Activated CD4-positive, alpha-beta memory T cell treated with anti-CD3 and anti-CD28 coated beads for 36 hours (primary cell): ENCODE measurements at regions not wholly inside any gene's neighbourhood (a gene's known extent, or its start where the extent isn't known, plus 50 kb on each side); places are given as distances from the start of the nearest gene placed in this dataset.

Experiments used
- CTCF ChIA-PET: fragments of 350-600 bp; sonication (Branson Sonifier 250); formaldehyde crosslinking; loops from one replicate; lab custom pipeline; 2021; ENCODE audit warnings: antibody characterized with exemption, inconsistent platforms; lab: Charles Lee
- POLR2A ChIA-PET: fragments of 350-600 bp; sonication (Branson Sonifier 250); formaldehyde crosslinking; loops from one replicate; lab custom pipeline; 2021; ENCODE audit warnings: antibody characterized with exemption; lab: Charles Lee
- DNase-seq: peaks from one replicate; pipeline ENCODE4 v3.0.0-alpha.2; 2020
- H3K27ac Mint-ChIP-seq: one replicate; pipeline ENCODE4 v1.8.0; 2021; ENCODE audit warnings: mixed read lengths
- H3K27me3 Mint-ChIP-seq: one replicate; pipeline ENCODE4 v1.8.0; 2021; ENCODE audit warnings: mixed read lengths
- H3K36me3 Mint-ChIP-seq: one replicate; pipeline ENCODE4 v1.8.0; 2021; ENCODE audit warnings: mixed read lengths
- H3K4me1 Mint-ChIP-seq: one replicate; pipeline ENCODE4 v1.8.0; 2021; ENCODE audit warnings: low read depth, mixed read lengths
- H3K4me3 Mint-ChIP-seq: one replicate; pipeline ENCODE4 v1.8.0; 2021; ENCODE audit warnings: mild to moderate bottlenecking, mixed read lengths
- H3K9me3 Mint-ChIP-seq: one replicate; pipeline ENCODE4 v1.8.0; 2021; ENCODE audit warnings: mixed read lengths
- intact Hi-C: fragments of 100-400 bp; cut with micrococcal nuclease; formaldehyde crosslinking; loops from one replicate; pipeline ENCODE4 v1.15.1; 2023

GRCh38 chr4:41460641-41461040 is 77.3 kb upstream of the LIMCH1 start:
- no peaks in the 10 kb centered on the region for H3K4me1 Mint-ChIP-seq
- no peaks in the 10 kb centered on the region for H3K36me3 Mint-ChIP-seq
- DNase-seq: no peak
- no peak overlapping the region for H3K4me3 Mint-ChIP-seq
- no peaks in the 10 kb centered on the region for H3K27me3 Mint-ChIP-seq
- ChIA-PET CTCF (no interaction called here), POLR2A (no interaction called here)
- intact Hi-C loops: no loop called here
- no peaks in the 10 kb centered on the region for H3K9me3 Mint-ChIP-seq
- H3K27ac Mint-ChIP-seq: no peak overlapping the region

DNA sequence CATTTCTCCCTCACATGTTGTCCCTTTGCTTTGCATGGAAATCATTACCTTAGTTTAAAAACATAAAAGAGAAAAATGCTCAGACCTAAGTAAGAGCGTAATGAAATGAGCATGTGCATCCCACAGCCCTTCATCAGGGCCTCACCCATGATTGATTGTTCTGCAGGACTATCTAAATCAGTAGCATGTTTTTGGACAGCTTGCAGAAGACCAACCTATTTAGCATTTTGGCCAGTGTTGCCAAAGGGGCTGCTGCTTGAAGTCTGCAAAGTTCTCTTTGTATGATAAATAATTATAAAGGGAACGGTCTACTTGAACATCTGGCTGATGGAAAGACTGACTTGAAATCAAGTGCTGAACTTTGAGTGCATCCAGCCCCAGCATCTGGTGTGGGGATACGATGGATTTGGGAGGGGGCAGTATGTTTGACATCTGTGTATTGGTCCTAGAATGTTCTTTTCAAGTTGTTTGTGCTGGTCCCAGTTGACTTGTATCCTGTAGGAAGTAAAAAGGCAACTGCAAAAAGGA is 76.1 kb upstream of the LIMCH1 start:
- no peaks in the 10 kb centered on the region for H3K4me1 Mint-ChIP-seq
- H3K27ac Mint-ChIP-seq: no peak overlapping the region
- CTCF ChIA-PET: no interaction called here
- intact Hi-C loops: no loop called here
- no peak for DNase-seq
- no peaks in the 10 kb centered on the region for H3K9me3 Mint-ChIP-seq
- H3K27me3 Mint-ChIP-seq: no peaks in the 10 kb centered on the region
- no peak overlapping the region for H3K4me3 Mint-ChIP-seq
- POLR2A ChIA-PET: no interaction called here
- H3K36me3 Mint-ChIP-seq: no peaks in the 10 kb centered on the region

DNA sequence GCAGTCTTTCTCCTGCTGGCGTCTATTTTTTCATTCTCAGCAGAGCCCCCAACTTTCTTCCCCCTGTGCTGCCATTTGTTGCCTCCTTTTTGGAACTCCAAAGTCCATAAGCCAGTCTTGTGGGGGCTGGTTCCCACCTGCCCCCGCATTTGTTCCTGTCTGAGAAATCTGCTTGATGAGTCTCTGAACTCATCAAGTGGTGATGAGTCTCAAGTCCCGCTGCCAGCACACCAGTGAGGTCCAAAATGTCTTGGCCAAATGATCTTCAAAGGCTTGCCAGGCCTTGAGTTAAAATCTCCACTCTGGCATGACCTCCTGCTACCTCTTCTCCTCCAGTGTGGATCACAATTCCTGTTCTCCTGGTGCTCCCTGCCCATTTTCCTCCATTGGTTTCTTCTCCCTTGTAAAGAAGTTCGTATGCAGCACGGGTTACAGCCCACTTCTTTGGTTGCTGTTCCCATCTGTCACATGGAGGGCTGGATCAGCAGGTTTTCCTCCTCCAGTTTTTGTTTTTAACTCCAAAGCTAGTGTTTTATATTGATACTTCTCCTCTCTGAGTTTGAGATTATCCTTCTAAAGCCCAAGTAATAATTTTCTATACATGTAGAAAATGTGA is 72.7 kb upstream of the LIMCH1 start:
- ChIA-PET POLR2A (no interaction called here), CTCF (no interaction called here)
- no peaks in the 10 kb centered on the region for H3K9me3 Mint-ChIP-seq
- no peaks in the 10 kb centered on the region for H3K4me1 Mint-ChIP-seq
- no peak overlapping the region for H3K27ac Mint-ChIP-seq
- H3K36me3 Mint-ChIP-seq: no peaks in the 10 kb centered on the region
- H3K4me3 Mint-ChIP-seq: no peak overlapping the region
- intact Hi-C loops: no loop called here
- no peaks in the 10 kb centered on the region for H3K27me3 Mint-ChIP-seq
- no peak for DNase-seq

DNA sequence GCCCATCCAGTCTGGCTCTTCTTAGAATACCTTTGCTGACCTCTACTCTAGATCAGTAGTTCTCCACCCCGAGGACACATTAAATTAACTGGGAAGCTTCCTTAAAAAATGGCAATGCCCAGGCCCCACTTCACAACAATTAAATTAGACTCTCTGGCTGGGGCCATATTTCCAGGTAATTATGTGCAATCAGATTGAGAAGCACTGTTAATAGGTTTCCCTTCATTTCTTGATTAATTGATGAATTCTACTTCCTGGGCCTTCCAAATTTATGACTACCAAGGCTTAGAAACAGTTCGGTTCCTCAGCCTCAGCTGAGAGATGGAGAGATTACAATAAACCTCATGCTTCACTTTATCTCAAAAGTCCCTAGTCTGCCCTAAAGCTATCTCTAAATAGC is 71.7 kb upstream of the LIMCH1 start:
- no peak overlapping the region for H3K4me3 Mint-ChIP-seq
- ChIA-PET POLR2A (no interaction called here), CTCF (no interaction called here)
- H3K27me3 Mint-ChIP-seq: no peaks in the 10 kb centered on the region
- H3K27ac Mint-ChIP-seq: no peak overlapping the region
- no peaks in the 10 kb centered on the region for H3K36me3 Mint-ChIP-seq
- no peak for DNase-seq
- intact Hi-C loops: no loop called here
- no peaks in the 10 kb centered on the region for H3K4me1 Mint-ChIP-seq
- no peaks in the 10 kb centered on the region for H3K9me3 Mint-ChIP-seq

DNA sequence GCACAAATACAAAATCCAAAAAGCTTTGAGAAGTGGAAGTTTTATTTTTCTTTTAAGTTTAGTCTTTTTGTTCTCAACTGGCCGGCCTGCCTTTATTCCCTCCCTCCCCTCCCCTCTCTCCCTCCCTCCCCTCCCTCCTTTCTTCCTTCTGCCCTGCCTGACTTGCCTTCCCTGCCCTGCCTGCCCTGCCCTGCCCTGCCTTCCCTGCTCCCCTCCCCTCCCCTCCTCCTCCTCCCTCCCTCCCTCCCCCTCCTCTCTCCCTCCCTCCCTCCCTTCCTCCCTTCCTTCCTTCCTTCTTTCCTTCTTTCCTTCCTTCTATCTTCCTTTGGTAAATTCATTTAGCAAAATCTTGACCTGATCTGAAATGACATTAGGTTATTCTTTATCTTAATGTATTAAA is 69.8 kb upstream of the LIMCH1 start:
- Mint-ChIP-seq H3K27me3 (no peaks in the 10 kb centered on the region), H3K4me3 (no peak overlapping the region), H3K36me3 (no peaks in the 10 kb centered on the region), H3K4me1 (no peaks in the 10 kb centered on the region), H3K27ac (no peak overlapping the region), H3K9me3 (no peaks in the 10 kb centered on the region)
- ChIA-PET POLR2A (no interaction called here), CTCF (no interaction called here)
- intact Hi-C loops: no loop called here
- no peak for DNase-seq

DNA sequence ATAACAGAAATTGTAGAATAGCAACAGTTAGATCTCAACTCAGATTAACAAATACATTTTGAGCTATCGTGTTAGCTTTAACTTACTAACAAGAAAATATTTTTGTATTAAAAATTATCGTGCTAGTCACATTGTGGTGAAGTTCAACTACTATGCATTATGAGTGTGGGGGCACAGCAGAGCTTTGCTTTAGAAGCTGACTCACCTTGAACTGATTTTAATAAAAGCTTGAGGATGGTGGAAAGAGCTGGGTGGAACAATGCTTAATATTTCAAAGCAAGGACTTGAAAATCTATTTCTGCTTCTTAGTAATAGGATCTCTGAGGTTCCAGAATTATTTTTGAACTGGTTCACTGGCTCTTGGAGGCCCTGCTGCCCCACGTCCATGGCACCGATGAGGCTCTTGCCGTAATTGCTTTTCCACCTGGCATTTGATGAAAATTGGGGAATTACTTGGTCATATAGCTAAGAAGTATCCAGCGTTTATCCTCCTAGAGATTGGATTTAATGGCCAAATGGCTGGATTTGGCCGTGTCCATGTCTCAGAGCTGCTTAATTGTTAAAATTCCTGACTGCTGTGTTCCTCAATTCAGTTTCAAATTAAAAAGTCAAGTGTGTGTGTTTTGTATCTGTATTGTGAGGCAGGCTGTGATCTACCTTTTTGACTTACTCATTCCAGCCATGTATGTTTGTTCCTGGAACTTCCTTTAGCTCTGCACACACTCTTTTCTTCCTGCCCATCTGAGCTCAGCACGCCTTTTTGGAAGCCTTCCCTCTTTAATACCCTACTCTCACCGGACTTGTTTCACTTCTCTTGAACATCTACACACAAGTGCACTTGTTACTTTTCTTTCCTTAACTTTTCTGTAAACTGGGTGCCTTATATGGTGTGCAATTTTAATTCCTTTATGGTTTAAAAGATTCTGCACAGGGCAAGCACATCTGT is 66.6 kb upstream of the LIMCH1 start:
- intact Hi-C loops: no loop called here
- Mint-ChIP-seq H3K4me3 (no peak overlapping the region), H3K27me3 (peaks cover 3% of the 10 kb centered on the region), H3K36me3 (no peaks in the 10 kb centered on the region), H3K4me1 (no peaks in the 10 kb centered on the region), H3K27ac (no peak overlapping the region), H3K9me3 (no peaks in the 10 kb centered on the region)
- ChIA-PET CTCF (no interaction called here), POLR2A (interaction anchor here (0.7 kb wide), 1 partner anchor 15 kb away, joined by 3 read pairs; no protein-coding TSS in a partner anchor)
- DNase-seq: no peak

DNA sequence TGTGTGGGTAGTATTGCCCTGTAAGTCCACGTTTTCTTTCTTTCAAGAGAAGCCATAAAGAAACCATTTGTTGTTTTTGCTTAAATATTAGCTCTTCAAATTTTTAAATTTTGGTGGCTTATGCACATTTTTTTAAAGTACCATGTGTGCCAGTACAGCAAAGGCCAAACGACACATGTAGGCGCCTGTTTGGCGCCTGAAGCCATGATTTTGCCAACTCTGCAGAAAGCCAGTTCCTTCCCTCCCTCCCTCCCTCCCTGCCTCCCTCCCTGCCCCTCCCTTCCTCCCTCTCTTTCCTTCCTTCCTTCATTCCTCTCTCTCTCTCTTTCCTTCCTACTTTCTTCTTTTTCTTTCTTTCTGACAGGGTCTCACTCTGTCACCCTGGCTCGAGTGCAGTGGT is 65.9 kb upstream of the LIMCH1 start:
- intact Hi-C loops: no loop called here
- Mint-ChIP-seq H3K9me3 (no peaks in the 10 kb centered on the region), H3K4me1 (no peaks in the 10 kb centered on the region), H3K27me3 (peaks cover 3% of the 10 kb centered on the region), H3K36me3 (no peaks in the 10 kb centered on the region), H3K27ac (no peak overlapping the region), H3K4me3 (no peak overlapping the region)
- ChIA-PET POLR2A (interaction anchor here (0.7 kb wide), 1 partner anchor 16 kb away, joined by 3 read pairs; no protein-coding TSS in a partner anchor), CTCF (no interaction called here)
- no peak for DNase-seq

DNA sequence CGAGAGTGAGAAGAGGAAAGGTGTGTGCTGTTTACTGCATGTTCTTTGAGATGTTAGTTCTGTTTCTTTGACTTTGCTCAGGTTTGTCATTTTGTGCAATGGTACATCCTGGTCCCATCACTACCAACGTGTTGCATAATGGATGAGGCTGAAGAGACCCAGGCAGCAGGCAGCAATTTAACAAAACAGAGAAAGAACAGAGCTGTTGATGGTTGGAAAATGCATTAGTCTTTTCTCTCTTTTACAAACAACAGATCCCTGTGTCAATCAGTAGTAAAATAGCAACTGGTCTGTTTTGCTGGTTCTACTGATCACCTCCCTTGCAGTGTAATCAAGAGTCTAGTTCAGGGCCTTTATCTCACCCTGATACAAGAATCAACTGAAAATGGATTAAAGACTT is 64.8 kb upstream of the LIMCH1 start:
- ChIA-PET POLR2A (no interaction called here), CTCF (no interaction called here)
- peaks cover 3% of the 10 kb centered on the region for H3K27me3 Mint-ChIP-seq
- no peaks in the 10 kb centered on the region for H3K36me3 Mint-ChIP-seq
- intact Hi-C loops: no loop called here
- H3K4me1 Mint-ChIP-seq: no peaks in the 10 kb centered on the region
- DNase-seq: no peak
- no peak overlapping the region for H3K27ac Mint-ChIP-seq
- no peaks in the 10 kb centered on the region for H3K9me3 Mint-ChIP-seq
- no peak overlapping the region for H3K4me3 Mint-ChIP-seq

DNA sequence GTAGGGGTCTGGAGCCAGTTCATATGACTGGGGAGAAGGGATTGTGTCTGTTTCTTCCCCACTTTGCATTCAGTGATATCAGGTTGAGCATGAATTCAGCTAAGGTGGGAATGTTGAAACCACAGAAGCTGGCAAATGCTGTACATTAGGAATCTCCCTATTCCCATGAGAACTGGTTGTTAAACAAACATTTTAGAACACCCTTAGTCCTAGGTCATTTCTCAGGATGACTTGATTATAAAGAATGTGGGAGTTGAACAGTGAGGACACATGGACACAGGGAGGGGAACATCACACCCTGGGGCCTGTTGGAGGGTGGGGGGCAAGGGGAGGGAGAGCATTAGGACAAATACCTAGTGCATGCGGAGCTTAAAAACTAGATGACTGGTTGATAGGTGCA is 62.6 kb upstream of the LIMCH1 start:
- H3K9me3 Mint-ChIP-seq: no peaks in the 10 kb centered on the region
- no peak overlapping the region for H3K27ac Mint-ChIP-seq
- intact Hi-C loops: no loop called here
- no peak for DNase-seq
- H3K36me3 Mint-ChIP-seq: no peaks in the 10 kb centered on the region
- H3K4me1 Mint-ChIP-seq: no peaks in the 10 kb centered on the region
- H3K27me3 Mint-ChIP-seq: peaks cover 4% of the 10 kb centered on the region
- ChIA-PET CTCF (no interaction called here), POLR2A (no interaction called here)
- H3K4me3 Mint-ChIP-seq: no peak overlapping the region

DNA sequence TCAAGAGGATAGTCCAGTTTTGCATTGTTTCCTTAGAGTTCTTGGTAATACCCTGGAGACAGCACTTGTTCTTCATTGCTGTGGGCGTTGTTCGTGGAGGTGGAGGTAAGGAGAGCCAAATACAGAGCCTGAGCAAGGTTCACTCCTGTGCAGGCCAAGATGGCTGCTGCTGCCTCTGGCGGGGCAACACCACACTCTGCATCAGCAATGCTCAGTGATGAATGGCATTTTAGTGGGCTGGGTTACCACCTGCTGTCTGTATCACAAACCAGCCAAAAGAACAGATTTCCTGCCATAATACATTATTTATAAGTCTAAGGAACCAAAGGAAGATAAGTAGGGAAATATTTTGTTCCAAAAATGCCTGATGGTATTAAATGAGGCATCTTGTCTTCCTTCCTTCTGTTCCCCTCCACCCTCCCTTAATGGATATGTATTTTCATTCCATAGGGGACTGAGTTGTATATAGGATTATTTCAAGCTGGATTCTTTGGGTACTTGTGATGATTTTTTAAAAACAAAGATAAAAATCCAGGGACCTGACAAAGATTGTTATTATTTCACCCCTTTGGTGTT is 61.6 kb upstream of the LIMCH1 start:
- ChIA-PET CTCF (no interaction called here), POLR2A (no interaction called here)
- Mint-ChIP-seq H3K27ac (no peak overlapping the region), H3K36me3 (no peaks in the 10 kb centered on the region), H3K27me3 (peaks cover 4% of the 10 kb centered on the region), H3K9me3 (no peaks in the 10 kb centered on the region), H3K4me1 (no peaks in the 10 kb centered on the region), H3K4me3 (no peak overlapping the region)
- no peak for DNase-seq
- intact Hi-C loops: no loop called here

GRCh38 chr4:41477181-41477905 is 60.6 kb upstream of the LIMCH1 start:
- intact Hi-C loops: no loop called here
- H3K4me1 Mint-ChIP-seq: no peaks in the 10 kb centered on the region
- no peak overlapping the region for H3K27ac Mint-ChIP-seq
- no peak overlapping the region for H3K4me3 Mint-ChIP-seq
- no peaks in the 10 kb centered on the region for H3K9me3 Mint-ChIP-seq
- POLR2A ChIA-PET: no interaction called here
- H3K27me3 Mint-ChIP-seq: peaks cover 4% of the 10 kb centered on the region
- CTCF ChIA-PET: no interaction called here
- no peak for DNase-seq
- no peaks in the 10 kb centered on the region for H3K36me3 Mint-ChIP-seq

- H3K9me3 Mint-ChIP-seq: no peaks in the 10 kb centered on the region
- H3K27me3 Mint-ChIP-seq: peaks cover 2% of the 10 kb centered on the region
- H3K27ac Mint-ChIP-seq: no peak overlapping the region
- ChIA-PET CTCF (no interaction called here), POLR2A (no interaction called here)
- no peak overlapping the region for H3K4me3 Mint-ChIP-seq
- no peaks in the 10 kb centered on the region for H3K4me1 Mint-ChIP-seq
- no peaks in the 10 kb centered on the region for H3K36me3 Mint-ChIP-seq
- no peak for DNase-seq
- intact Hi-C loops: no loop called here
Measured at GRCh38 chr4:41478518-41478917, 59.4 kb upstream of the LIMCH1 start.
